BLaER1 (cell line): ENCODE measurements at regions not wholly inside any gene's neighbourhood (a gene's known extent, or its start where the extent isn't known, plus 50 kb on each side); places are given as distances from the start of the nearest gene placed in this dataset.

Source experiments
- H3K27ac ChIP-seq: shearing (Covaris generic); formaldehyde crosslinking; 2 replicates; pipeline ENCODE4 v1.8.1; 2022
- H3K27me3 ChIP-seq: shearing (Covaris generic); formaldehyde crosslinking; 2 replicates; pipeline ENCODE4 v1.8.1; 2022
- H3K36me3 ChIP-seq: shearing (Covaris generic); formaldehyde crosslinking; 2 replicates; pipeline ENCODE4 v1.8.1; 2022
- H3K4me1 ChIP-seq: shearing (Covaris generic); formaldehyde crosslinking; 2 replicates; pipeline ENCODE4 v1.8.1; 2022
- H3K4me2 ChIP-seq: shearing (Covaris generic); formaldehyde crosslinking; 2 replicates; pipeline ENCODE4 v1.8.1; 2022
- H3K4me3 ChIP-seq: shearing (Covaris generic); formaldehyde crosslinking; 2 replicates; pipeline ENCODE4 v1.8.1; 2022
- H3K9ac ChIP-seq: shearing (Covaris generic); formaldehyde crosslinking; 2 replicates; pipeline ENCODE4 v1.8.1; 2022
- H3K9me3 ChIP-seq: shearing (Covaris generic); formaldehyde crosslinking; 2 replicates; pipeline ENCODE4 v1.8.1; 2022
- H4K20me1 ChIP-seq: shearing (Covaris generic); formaldehyde crosslinking; 2 replicates; pipeline ENCODE4 v1.8.1; 2022
- Cebpa-rat ChIP-seq: shearing (Covaris generic); IDR thresholded peaks from 2 replicates; pipeline ENCODE4 v1.8.1; 2022

GRCh38 chr12:116465407-116465806 is 93.8 kb upstream of the MAP1LC3B2 start:
- Histone ChIP-seq H3K27me3 (no peaks in the 10 kb centered on the region), H3K27ac (no peak overlapping the region), H3K9me3 (no peaks in the 10 kb centered on the region), H3K36me3 (no peaks in the 10 kb centered on the region), H3K4me2 (no peak overlapping the region), H3K4me1 (peaks cover 9% of the 10 kb centered on the region; the same call in 1 of the 2 replicates), H4K20me1 (no peaks in the 10 kb centered on the region), H3K9ac (no peak overlapping the region), H3K4me3 (no peak overlapping the region)
- no peak for TF ChIP-seq Cebpa-rat

GRCh38 chr12:116465856-116466255 is 93.3 kb upstream of the MAP1LC3B2 start:
- Histone ChIP-seq H3K4me2 (no peak overlapping the region), H3K9me3 (no peaks in the 10 kb centered on the region), H3K27ac (no peak overlapping the region), H4K20me1 (no peaks in the 10 kb centered on the region), H3K4me1 (peaks cover 9% of the 10 kb centered on the region; the same call in 1 of the 2 replicates), H3K27me3 (no peaks in the 10 kb centered on the region), H3K4me3 (no peak overlapping the region), H3K9ac (no peak overlapping the region), H3K36me3 (no peaks in the 10 kb centered on the region)
- TF ChIP-seq Cebpa-rat: no peak

- no peak for TF ChIP-seq Cebpa-rat
These were observed 92.6 kb upstream of the MAP1LC3B2 start for GRCh38 chr12:116466536-116466935.

GRCh38 chr12:116469344-116469743 is 89.8 kb upstream of the MAP1LC3B2 start:
- Histone ChIP-seq H3K9ac (no peak overlapping the region), H3K4me1 (peaks cover 12% of the 10 kb centered on the region; the same call in 1 of the 2 replicates), H3K4me3 (no peak overlapping the region), H3K27ac (no peak overlapping the region), H3K4me2 (no peak overlapping the region), H3K36me3 (no peaks in the 10 kb centered on the region), H3K27me3 (no peaks in the 10 kb centered on the region), H3K9me3 (no peaks in the 10 kb centered on the region), H4K20me1 (no peaks in the 10 kb centered on the region)
- no peak for TF ChIP-seq Cebpa-rat

More at GRCh38 chr12:116466536-116466935, 92.6 kb upstream of the MAP1LC3B2 start:
- Histone ChIP-seq H3K4me3 (no peak overlapping the region), H4K20me1 (no peaks in the 10 kb centered on the region), H3K27ac (no peak overlapping the region), H3K9me3 (no peaks in the 10 kb centered on the region), H3K4me1 (peaks cover 9% of the 10 kb centered on the region; the same call in 1 of the 2 replicates), H3K9ac (no peak overlapping the region), H3K36me3 (no peaks in the 10 kb centered on the region), H3K4me2 (no peak overlapping the region), H3K27me3 (no peaks in the 10 kb centered on the region)

- Histone ChIP-seq H3K9ac (no peak overlapping the region), H3K4me1 (peaks cover 8% of the 10 kb centered on the region; the same call in 1 of the 2 replicates), H4K20me1 (no peaks in the 10 kb centered on the region), H3K4me2 (no peak overlapping the region), H3K36me3 (no peaks in the 10 kb centered on the region), H3K27me3 (no peaks in the 10 kb centered on the region), H3K27ac (no peak overlapping the region), H3K4me3 (no peak overlapping the region), H3K9me3 (peaks cover 20% of the 10 kb centered on the region)
- no peak for TF ChIP-seq Cebpa-rat
These were observed 87.6 kb upstream of the MAP1LC3B2 start for GRCh38 chr12:116471544-116471943.

- peaks cover 5% of the 10 kb centered on the region; the same call in 1 of the 2 replicates for H3K4me1 ChIP-seq
- no peak overlapping the region for H3K4me2 ChIP-seq
- no peak overlapping the region for H3K27ac ChIP-seq
- no peak overlapping the region for H3K4me3 ChIP-seq
- H3K9ac ChIP-seq: no peak overlapping the region
- TF ChIP-seq Cebpa-rat: no peak
- H3K36me3 ChIP-seq: no peaks in the 10 kb centered on the region
- no peaks in the 10 kb centered on the region for H3K27me3 ChIP-seq
- H4K20me1 ChIP-seq: no peaks in the 10 kb centered on the region
- H3K9me3 ChIP-seq: peaks cover 26% of the 10 kb centered on the region
These were observed 87.0 kb upstream of the MAP1LC3B2 start for GRCh38 chr12:116472193-116472592.

- peaks cover 39% of the 10 kb centered on the region for H3K9me3 ChIP-seq
- no peak overlapping the region for H3K27ac ChIP-seq
- H4K20me1 ChIP-seq: no peaks in the 10 kb centered on the region
- no peak for TF ChIP-seq Cebpa-rat
- H3K4me1 ChIP-seq: peaks cover 5% of the 10 kb centered on the region; the same call in 1 of the 2 replicates
- no peak overlapping the region for H3K4me2 ChIP-seq
- H3K27me3 ChIP-seq: no peaks in the 10 kb centered on the region
- H3K4me3 ChIP-seq: no peak overlapping the region
- H3K36me3 ChIP-seq: no peaks in the 10 kb centered on the region
- no peak overlapping the region for H3K9ac ChIP-seq
These were observed 85.8 kb upstream of the MAP1LC3B2 start for GRCh38 chr12:116473416-116473815.

GRCh38 chr12:116474331-116474730 is 84.8 kb upstream of the MAP1LC3B2 start:
- Histone ChIP-seq H3K4me3 (no peak overlapping the region), H4K20me1 (no peaks in the 10 kb centered on the region), H3K9me3 (peaks cover 48% of the 10 kb centered on the region), H3K9ac (no peak overlapping the region), H3K4me2 (no peak overlapping the region), H3K27me3 (no peaks in the 10 kb centered on the region), H3K4me1 (peaks cover 5% of the 10 kb centered on the region; the same call in 1 of the 2 replicates), H3K36me3 (no peaks in the 10 kb centered on the region), H3K27ac (no peak overlapping the region)
- no peak for TF ChIP-seq Cebpa-rat

GRCh38 chr12:116474899-116475298 is 84.3 kb upstream of the MAP1LC3B2 start:
- Histone ChIP-seq H3K4me1 (peaks cover 5% of the 10 kb centered on the region; the same call in 1 of the 2 replicates), H3K27ac (no peak overlapping the region), H3K9ac (no peak overlapping the region), H3K4me2 (no peak overlapping the region), H3K36me3 (no peaks in the 10 kb centered on the region), H3K4me3 (no peak overlapping the region), H3K27me3 (no peaks in the 10 kb centered on the region), H4K20me1 (no peaks in the 10 kb centered on the region), H3K9me3 (peaks cover 49% of the 10 kb centered on the region)
- no peak for TF ChIP-seq Cebpa-rat

- Histone ChIP-seq H4K20me1 (no peaks in the 10 kb centered on the region), H3K9me3 (peaks cover 49% of the 10 kb centered on the region), H3K4me2 (no peak overlapping the region), H3K9ac (no peak overlapping the region), H3K27me3 (no peaks in the 10 kb centered on the region), H3K4me3 (no peak overlapping the region), H3K27ac (no peak overlapping the region), H3K36me3 (no peaks in the 10 kb centered on the region), H3K4me1 (peaks cover 5% of the 10 kb centered on the region; the same call in 1 of the 2 replicates)
- TF ChIP-seq Cebpa-rat: no peak
These were observed 82.9 kb upstream of the MAP1LC3B2 start for GRCh38 chr12:116476227-116476822.
